HG03159 (cell line): ENCODE measurements at regions not wholly inside any gene's neighbourhood (a gene's known extent, or its start where the extent isn't known, plus 50 kb on each side); places are given as distances from the start of the nearest gene placed in this dataset.

Experiments
- ATAC-seq: cut with Tn5 transposase; IDR thresholded peaks from one replicate; pipeline ENCODE4 v1.9.1; 2021; ENCODE audit warnings: mild to moderate bottlenecking, moderate library complexity; ENCODE audit not compliant: unreplicated experiment

DNA sequence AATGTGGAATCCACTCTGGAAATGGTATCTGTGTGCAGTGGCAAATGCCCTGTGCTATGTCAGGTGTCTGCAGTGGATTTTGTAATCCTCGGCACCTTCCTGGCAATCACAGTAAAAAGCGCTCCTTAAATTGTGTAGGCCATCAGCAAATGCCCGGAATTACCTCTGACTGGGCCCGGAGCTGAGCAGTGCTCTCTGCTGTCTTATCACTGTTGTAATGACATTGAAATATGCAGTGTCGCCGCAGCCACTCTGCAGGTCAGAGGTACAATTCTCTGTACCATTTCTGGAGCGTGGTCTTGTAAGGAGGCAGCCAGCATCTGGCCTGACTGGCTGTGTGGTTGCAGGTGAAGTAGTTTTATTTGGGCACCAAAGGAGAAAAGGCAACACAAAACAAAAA lies 416.4 kb upstream of the MKI67 start:
- ATAC-seq, result no peak

DNA sequence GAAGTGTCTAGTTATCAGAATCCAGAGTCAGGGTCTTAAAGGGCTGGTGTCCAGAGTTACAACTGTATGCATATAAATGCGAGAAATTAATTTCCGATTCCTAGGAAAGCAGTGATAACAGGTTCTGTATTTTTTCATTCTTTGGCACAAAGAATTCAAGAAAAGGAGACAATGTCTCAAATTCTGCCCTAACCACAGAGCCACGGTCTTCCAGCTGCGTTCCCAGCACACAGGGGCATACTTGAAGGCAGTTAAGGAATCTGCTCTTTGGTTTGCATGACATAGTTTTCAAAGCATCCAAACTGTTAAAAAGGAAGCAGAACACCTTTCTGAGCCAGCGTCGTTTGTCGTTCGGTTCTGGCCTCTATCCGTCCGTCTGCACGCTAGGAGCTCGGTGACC lies 416.9 kb upstream of the MKI67 start:
- no peak for ATAC-seq

GRCh38 chr10:128545216-128545615 lies 419.0 kb upstream of the MKI67 start:
- ATAC-seq, result no peak

- ATAC-seq, result no peak
These were observed 420.5 kb upstream of the MKI67 start for GRCh38 chr10:128546651-128547165.

DNA sequence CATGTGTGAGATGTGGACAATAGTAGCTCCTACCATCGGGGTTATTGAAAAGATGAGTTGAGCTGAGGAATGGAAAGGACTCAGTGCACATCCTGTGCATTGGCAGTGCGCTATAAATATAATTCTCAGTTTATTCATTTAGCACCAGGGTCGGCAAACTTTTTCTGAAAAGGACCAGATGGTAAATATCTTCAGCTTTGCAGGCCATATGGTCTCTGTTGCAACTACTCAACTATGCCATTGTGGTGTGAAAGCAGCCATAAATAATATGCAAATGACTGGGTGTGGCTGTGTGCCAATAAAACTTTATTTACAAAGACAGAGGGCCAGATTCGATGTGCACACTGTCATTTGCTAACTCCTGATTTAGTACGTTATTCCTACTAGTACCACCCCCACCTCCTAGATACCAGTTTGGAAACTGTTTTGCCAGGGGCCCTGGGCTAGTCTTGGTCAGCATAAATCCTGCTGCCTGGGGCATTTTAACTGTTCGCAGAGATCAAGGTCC lies 422.9 kb upstream of the MKI67 start:
- no peak for ATAC-seq

DNA sequence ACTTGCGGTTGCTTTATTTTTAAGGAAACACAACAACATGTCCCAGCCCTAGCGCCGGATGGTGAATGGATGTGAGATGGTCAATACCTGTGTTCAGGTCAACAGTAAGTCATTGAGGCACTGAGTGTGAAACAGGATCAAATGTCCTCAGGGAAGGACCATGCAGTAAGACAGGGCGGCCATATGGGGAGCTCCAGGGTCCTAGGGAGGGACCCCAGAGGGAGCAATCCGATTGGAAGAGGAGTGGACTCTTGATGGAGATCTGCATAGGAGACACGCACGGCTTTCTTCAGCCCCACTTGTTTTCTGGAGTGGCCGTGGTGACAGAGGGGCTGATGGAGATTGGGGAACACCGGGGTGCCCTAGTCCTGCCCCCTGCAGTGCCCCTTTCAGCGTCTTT lies 423.8 kb upstream of the MKI67 start:
- ATAC-seq, result no peak

- no peak for ATAC-seq
These were observed 425.3 kb upstream of the MKI67 start for GRCh38 chr10:128551475-128551874.

GRCh38 chr10:128553755-128554154 lies 427.5 kb upstream of the MKI67 start:
- ATAC-seq, result no peak

GRCh38 chr10:128556182-128557110 lies 430.2 kb upstream of the MKI67 start:
- ATAC-seq, result no peak

DNA sequence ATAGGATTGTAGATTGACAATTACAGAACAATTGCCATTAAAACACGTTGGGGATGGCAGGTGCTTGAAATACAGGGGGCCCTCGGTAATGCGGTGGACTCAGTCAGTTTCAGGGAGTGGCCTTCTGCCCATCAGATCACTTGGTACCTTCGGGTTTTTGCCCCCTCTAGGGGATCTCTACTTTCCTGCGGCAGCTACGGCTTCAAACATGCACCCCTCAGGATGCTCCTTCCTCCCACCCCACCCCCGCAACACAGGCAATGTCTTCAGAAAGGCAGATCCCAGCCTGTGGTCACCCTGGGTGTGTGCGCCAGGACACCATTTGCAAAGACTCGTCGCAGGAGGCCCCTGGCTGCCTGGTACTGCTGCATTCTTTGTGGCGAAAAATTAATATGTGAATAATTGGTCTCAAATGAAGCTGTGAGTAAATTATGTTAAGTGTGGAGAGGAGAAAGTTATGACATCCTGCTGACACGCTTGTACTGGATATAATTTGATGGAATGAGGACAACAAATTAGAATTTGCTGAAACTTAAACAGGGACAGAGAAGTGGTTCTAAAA lies 431.0 kb upstream of the MKI67 start:
- ATAC-seq, result no peak

GRCh38 chr10:128560406-128560805 lies 434.2 kb upstream of the MKI67 start:
- no peak for ATAC-seq

GRCh38 chr10:128560993-128561392 lies 434.8 kb upstream of the MKI67 start:
- ATAC-seq, result no peak

- ATAC-seq, result no peak
These were observed 437.2 kb upstream of the MKI67 start for GRCh38 chr10:128563387-128563786.

- no peak for ATAC-seq
These were observed 437.7 kb upstream of the MKI67 start for GRCh38 chr10:128563904-128564303.

- ATAC-seq, result no peak
These were observed 440.2 kb upstream of the MKI67 start for GRCh38 chr10:128566361-128566968.

DNA sequence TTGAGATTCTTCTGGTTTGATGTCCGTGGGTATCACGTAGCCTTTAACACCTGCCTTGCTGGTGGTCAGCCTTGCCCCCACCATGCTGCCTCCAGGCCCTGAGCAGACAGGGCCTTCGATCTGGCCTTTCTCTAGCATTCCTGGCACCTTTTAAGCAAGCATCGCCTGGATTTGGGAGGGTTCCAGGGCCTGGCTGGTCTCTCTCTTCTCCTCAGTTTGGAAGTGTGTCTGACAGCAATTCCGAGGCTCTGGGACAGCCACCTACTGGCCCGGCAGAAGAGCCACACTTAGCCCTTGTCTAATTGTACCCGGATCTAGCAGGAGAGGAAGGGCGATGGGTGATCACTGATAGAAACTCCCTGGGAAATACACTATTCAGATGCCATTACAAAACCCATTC lies 441.3 kb upstream of the MKI67 start:
- ATAC-seq, result no peak

DNA sequence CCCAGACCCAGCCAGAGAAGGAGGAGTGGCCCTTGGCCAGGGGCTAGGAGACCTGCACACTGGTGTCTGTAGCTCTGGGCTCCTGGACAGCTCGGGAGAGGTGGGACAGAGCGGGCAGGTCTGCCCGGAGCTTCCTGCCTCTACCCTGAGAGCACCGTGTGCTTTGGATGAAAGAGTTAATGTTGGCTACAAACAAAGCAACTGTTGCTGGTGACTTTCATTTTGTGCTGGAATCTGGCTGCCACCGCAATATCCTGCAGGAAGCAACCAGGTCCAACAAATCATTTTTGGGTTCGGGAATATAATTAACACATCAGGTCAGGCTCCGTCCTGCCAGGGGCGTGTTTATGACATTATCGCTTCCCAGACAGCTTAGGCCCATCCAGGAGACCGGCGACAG lies 441.8 kb upstream of the MKI67 start:
- ATAC-seq, result no peak

GRCh38 chr10:128568491-128568890 lies 442.3 kb upstream of the MKI67 start:
- ATAC-seq, result no peak

- ATAC-seq, result no peak
These were observed 443.0 kb upstream of the MKI67 start for GRCh38 chr10:128568990-128569945.

DNA sequence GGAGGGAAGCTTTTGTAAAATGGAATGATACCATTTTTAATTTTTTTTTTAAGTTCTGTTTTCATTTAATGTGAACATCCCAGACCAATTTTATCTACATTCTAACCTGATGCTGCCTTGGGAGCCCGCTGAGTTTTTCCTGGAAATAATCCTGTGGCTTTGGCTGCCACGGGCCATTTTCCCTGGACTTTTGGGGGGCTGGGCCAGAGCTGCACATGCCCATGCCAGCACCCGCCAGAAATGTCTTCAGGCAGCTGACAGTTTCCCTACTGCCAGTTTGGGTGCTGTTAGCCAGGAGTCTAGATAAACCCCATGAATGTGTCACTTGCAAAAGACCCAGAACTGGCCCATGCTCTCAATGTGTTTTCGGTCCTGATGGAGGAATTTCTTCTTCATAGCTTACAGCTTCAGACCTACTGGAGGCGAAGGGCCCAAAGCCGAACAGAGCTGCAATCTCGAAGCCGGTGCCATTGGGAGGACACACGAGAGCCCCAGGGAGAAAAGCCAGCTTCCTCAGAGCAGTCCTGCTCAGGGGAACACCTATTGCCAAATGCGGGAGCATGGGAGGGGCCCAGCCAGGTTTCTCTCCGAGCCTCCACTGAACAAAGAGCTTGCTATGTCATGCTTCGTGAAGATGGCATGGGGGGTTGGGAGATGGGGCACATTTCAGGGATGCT lies 444.2 kb upstream of the MKI67 start:
- ATAC-seq, result no peak
